HG03196 (cell line): ENCODE measurements at regions not wholly inside any gene's neighbourhood (a gene's known extent, or its start where the extent isn't known, plus 50 kb on each side); places are given as distances from the start of the nearest gene placed in this dataset.
"Not testable (repeated sequence)": the region's sequence is repeated elsewhere in the genome, so short reads cannot be mapped to it uniquely, and the experiment has no call there.

Experiments used
- ATAC-seq: cut with Tn5 transposase; IDR thresholded peaks from one replicate; pipeline ENCODE4 v1.9.1; 2021; ENCODE audit not compliant: unreplicated experiment

DNA sequence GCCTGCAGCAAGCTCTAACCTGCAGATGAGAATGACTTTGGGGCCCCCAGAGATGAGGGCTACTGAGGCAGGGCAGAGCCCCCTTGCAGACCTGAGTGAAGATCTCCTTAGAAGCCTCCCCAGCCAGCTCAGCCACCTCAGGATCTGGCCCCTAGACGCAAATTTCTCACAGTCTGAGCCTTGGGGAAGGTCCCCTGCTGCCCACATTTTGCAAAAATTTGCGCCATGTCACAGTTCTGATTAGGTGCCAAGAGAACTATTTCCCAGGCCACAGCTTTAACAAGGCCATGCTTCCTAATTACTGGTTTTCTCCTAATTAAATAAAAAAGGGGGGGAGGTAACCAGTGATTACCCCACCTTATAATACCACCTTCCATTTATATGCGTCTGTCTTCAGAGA is 81.0 kb upstream of the HES1 start:
- no peak for ATAC-seq

DNA sequence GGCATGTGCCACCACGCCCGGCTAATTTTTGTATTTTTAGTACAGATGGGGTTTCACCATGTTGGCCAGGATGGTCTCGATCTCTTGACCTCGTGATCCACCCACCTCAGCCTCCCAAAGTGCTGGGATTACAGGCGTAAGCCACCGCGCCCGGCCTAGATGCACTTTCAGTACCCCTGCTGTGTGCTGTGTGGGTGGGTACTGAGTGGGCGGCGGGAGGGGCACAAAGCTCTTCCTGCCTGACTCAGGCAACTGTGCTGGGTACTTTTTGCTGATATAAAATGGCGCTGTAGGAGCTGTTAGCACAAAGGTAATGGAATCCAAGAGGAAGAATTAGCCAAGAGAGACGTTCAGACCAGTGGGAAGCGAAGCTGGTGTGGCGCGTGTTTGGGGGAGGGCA is 79.6 kb upstream of the HES1 start:
- not testable (repeated sequence) for ATAC-seq

DNA sequence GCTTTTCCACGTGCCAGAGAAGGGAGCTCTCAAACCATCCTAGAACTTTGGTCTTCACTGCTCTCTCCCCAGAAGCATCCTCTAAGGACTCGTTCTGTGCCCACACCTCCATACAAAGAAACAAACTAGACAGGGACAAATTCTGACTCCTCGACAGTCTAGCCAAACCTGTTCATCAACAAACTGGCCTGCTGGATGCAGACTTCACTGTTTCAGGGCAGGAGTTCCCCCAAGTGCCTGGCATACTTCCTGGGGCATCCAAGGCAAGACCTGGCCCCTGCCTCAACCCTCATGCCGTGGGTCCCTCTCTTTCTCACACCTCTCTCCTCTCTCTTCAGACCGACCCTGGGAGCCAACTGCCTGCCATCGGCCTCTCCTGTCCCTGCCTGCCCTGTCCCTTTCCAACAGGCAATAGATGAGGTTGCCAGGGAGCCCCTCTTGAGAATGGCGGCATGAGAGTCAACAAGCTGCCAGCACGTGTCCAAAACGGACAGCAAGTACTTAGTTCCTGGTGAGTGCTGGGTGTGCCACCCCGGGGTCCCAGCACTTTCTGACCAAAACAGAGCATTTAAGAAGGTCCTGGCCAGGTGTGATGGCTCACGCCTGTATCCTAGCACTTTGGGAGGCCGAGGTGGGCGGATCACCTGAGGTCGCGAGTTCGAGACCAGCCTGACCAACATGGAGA is 79.1 kb upstream of the HES1 start:
- ATAC-seq, result no peak

DNA sequence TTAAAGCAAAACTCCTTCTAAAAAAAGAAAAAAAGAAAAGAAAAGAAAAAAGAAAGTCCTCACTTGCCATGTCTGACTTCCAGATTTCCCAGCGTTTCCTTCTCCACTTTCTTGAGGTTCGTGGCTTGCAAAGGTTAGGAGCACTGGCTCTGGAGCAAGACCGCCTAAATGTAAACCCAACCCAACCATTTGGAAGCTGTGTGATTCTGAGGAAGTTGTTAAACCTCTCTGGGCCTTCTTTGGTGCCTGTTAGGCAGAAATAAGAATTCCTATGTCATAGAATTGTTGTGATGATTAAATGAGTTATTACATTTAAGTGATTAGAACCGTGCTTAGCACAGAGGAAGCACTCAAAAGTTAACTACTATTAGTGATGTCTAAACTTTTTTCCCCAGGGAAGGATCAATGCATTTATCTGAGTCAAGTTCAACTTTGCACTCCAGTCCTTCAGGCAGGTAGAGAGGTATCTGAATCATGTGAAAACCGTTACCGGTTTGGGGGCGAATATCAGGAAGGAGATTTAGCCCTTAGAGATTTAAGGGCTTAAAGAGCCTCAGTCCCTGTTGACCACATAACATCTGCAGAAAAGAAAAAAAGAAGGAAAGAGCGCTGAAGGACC is 78.3 kb upstream of the HES1 start:
- ATAC-seq, result no peak

DNA sequence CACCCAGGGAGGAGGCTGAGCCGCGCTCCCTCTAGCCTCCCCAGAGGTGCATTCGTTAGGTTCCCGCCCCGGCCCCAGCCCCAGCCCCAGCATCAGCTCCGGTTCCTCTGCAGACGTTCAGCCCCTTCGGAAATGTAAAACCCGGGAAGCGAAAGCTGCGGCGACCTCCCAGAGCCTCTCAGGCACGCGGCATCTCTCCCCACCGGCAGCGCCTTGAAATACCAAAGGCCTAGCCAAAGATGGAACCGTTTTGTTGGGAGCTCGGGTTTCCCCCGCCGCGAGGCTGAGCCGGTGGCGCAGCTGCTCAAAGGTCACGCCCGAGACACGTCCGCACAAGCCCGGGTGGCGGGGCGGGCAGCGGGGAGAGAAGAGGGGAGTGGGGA is 77.8 kb upstream of the HES1 start:
- ATAC-seq, result peak; percentile 61

DNA sequence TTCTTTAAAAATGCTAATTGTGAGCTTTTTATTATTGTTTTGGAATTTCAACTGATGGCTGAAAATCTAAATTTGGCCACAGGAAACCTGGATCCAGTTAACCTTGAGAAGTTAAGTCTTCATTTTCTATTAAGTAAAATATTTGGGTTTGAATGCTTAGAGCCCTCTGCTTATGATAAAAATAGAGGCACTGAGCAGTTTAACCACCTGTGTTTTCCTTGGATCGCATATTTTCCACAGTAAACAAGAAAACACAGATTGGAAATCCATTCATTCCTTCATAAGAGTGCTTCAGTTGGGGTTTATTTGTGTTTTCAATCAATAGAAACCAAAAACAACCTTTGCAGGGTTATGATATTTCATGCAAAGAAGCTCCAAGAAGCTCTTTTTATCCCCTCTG is 77.2 kb upstream of the HES1 start:
- no peak for ATAC-seq

DNA sequence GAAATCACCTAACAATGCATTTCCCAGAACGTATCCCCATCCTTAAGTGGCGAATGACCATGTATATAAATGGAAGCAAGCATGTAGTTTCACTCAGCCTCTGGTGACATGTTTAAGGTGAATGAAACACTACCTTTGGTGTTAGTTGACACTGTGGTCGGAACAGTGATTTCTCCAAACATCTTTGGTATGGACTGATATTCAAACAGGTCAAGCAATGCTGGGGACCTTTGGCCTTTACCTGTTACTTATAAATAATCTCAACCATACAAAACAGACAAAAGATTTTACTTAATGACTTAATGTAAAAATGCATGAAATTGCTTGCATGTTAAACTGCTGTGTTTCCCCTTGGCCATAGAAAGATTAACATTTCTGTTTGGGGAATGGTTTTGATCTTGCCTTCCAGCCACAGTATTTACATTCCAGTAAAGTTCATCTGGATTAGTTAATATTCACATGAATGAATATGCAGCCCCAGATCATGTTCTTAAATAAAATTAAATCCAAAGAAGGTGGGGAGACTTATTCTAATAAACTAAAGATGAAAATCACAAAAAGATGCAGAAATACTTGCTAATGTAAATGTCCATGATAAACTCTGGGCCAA is 74.4 kb upstream of the HES1 start:
- no peak for ATAC-seq

DNA sequence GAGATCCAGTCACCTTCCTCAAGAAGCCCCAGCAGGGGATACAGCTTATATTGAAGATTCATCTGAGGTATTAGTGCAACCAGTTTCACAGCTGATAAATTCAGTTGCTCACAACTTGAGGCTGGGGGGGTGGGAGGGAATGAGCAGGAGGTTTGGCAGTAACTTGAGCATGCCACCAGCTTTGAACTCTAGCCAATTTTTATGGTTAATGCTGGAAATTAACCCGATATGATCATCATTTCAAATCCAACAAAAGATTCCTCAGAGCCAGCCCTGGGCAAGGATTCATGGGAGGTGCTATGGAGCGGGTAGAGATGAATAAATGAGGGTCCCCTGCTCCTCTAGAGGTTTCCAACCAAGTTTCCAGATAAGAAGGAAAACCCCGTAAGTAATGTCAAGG is 73.1 kb upstream of the HES1 start:
- ATAC-seq, result no peak

DNA sequence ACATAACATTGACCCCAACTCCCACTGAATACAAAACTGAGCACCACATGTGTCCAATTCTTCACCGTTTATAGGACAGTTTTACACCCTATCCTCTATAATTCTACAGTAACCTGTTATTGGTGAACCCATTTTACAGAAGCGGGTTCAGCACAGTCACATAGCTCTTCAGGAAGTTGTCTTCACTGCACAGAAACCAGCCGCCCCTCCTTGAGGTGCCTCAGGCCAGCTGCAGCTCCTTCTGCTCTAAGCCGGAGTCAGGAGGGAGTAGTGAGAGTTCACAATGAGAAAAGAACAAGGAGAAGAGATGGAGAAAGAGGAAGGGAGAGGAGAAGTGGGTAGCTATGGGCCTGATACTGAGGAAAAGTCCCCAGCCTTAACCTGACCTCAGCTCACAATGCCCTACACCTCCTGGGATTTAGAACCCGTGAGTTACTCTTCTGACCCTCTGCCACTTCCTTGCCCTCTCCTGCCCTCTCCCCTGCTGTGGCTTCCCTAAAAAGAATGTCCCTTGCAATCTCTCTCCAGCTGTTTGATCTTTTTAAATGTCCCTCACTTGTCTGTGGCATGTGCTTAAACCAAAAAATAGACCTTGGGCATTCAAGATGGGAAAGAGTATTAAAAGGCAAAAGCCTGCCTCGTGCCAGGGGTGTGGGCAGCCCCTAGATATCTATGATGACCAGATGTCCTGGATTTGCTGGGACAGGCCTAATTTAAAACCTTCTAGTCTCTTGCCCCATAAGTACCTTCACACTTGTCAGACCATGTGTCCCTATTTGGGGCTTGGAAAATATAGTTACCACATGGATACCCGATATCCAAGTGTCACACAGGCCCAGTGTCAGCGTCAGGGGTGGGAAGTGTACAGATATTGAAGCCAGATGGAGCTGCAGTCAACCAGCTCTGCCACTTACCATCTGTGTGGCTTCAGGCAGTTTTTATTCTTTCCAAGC is 71.3 kb upstream of the HES1 start:
- no peak for ATAC-seq

DNA sequence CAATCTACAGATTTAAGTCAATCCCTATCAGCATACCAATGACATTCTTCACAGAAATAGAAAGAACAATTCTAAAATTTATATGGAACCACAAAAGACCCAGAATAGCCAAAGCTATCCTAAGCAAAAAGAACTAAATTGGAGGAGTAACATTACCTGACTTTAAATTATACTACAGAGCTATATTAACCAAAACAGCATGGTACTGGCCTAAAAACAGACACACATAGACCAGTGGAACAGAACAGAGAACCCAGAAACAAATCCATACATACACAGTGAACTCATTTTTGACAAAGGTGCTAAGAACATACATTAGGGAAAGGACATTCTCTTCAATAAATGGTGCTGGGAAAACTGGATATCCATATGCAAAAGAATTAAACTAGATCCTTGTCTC is 68.6 kb upstream of the HES1 start:
- ATAC-seq, result not testable (repeated sequence)

DNA sequence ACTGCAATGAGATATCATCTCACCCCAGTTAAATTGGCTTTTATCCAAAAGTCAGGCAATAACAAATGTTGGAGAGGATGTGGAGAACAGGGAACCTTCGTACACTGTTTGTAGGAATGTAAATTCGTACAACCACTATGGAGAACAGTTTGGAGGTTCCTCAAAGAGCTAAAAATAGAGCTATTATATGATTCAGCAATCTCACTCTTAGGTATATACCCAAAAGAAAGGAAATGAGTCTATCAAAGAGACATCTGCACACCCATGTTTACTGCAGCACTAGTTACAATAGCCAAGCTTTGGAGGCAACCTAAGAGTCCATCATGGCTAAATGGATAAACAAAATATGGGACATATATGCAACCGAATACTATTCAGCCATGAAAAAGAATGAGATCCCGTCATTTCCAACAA is 68.0 kb upstream of the HES1 start:
- no peak for ATAC-seq

DNA sequence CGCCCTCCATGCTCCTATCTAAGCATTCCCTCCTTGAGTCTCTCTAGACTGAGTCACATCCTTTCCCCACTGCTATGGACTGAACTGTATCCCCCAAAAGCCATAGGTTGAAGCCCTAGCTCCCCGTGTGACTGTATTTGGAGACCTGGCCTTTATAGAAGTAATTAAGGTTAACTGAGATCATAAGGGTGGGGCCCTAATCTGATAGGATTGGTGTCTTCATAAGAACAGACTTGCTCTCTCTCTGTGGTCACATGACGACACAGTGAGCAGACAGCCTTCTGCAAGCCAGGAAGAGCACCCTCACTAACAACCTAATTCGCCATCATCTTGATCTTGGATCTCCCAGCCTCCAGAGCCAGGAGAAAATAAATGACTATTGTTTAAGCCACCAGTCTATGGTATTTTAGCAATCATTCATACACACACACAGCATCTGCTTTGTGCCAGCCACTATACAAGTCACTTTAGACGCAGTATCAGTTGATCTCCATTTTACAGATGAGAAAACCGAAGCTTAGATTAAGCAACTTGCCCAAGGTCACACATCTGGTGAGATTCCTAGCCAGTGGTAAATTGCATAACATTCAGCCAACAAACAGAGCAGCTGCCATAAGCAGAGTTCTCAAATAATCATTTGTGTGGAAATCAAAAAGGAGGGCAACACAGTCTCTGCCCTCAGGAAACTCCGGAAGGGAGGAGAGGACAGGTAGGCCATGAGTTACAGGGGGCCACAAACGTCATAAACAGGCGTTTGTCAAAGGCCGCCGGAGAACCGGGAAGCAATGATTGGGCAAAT is 66.3 kb upstream of the HES1 start:
- no peak for ATAC-seq

DNA sequence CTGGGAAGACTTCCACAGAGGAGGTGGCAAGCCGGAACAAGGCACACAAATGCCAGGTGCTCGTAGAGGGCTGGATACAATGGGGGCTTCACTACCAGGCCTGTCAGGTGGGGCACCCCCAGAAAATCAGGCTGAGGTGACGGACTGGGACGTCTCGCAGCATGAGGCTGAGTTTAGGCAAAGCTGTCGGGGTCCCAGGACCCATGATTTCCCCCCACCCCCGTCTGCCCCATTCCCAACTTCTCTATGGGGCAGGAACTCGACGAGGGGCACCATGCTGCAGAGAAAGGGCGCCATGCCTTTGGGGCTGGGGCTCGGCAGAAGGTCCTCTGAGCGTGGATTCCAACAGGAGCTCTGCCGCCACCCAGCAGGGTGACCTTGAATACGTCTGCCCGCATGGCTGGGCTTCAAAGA is 65.7 kb upstream of the HES1 start:
- no peak for ATAC-seq

DNA sequence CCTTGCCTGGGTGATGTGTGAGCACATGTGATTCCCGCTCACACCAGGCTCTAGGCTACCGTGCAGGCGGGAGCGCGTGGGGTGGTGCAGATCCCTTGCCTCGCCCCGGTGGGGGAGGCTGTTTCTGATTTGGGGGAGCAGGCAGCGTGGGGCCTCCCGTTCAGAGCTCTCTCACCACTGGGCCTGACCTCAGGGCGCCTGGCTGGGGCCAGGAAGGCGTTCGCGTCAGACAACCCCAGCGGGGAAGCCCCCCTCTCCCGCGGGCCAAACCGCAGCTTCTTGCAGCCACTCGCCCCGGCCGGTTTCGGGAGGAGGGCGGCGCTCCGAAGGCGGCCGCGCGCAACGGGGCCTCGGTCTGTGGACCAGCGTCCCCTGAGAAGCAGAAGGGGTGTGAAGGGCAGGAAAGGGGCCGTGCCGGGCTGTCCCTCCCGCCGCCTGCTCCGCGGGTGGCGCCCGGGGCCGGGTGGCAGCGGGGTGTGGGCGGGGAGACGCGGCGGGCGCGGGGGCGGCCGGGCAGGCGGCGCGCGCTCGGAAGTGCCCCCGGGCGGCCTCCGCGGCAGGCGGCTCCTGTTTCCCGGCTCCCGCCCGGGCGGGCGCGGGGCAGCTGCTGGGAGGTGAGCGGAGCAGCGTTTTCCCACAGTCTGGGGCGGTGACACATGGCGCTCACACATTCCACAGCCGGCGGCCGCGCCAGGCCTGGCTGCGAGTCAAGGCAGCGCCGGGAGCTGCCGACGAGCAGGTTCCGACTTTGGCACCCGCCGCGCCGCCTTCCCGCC is 65.1 kb upstream of the HES1 start:
- peak; percentile 96 for ATAC-seq

DNA sequence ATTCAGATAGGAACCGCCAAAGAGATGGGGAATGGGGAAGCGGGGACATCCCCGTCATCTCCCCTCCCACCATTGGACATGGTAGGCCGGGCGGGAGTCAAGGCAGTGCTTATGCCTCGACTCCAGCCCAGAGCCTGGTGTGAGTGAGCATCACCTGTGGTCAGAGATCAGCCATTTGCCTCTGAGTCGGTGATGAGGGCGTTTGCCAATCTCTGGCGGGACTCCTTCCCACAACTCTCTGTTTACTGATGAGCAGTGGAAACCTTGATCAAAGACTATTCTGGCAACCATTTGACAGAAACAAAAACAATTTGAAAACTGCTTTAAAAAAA is 63.9 kb upstream of the HES1 start:
- no peak for ATAC-seq

DNA sequence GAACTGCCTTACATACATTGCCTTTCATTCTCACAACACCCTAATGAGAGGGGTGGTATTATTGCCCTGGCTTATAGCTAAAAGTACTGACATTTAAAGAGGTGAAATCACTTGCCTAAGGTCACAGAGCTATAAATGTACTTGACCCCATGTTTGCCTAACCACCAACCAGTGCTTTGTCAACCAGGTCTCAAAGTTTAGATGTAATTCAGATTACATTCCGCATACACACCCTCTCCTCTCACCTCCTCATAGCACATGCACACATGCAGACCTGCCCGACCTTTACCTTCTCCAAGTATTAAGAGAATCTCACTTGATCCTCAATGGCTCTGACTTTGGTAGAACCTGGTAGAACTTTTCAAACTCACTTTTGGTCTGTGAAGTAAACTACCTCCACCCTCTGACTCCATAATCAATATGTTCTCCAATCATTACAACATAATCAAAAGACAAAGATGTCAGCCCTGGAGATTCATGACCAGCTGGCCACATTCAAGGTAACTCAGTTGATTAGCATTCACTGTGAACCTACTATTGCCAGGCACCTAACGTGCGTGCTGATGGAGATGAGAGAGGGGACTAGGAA is 63.2 kb upstream of the HES1 start:
- ATAC-seq, result no peak

DNA sequence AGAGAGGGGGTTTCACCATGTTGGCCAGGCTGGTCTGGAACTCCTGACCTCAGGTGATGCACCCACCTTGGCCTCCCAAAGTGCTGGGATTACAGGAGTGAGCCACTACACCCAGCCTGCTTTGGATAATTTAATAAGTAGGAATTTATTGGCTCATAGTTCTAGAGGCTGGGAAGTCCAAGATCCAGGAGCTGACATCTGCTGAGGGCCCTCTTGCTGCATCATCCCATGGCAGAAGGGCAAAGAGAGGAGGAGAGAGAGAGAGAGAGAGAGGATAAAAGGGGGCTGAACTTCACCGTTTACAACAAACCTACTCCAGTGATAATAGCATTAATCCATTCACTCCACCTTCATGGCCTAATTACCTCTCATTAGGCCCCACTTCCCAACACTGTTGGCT is 62.0 kb upstream of the HES1 start:
- ATAC-seq, result no peak

DNA sequence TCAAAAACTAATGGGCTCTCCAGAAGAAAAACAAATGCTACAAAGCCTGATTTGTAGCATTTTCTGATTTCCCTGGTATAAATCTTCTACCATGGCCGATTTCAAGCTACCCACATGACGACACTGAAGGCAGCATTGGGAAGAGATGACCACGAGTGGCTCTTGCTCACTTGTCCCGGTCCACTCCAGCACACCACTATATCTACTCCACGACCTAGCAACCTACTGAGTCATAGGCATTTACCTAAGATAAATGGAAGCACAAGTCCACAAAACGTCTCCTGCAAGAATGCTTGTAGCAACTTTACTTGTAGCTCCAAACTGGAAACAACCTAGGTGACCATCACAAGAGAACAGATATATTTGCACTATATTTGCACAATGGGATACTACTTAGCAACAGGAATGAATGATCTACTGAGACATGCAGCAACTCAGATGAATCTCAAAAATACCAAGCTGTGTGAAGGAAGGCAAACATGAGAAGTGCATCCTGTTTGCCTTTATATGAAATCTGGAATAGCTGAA is 60.8 kb upstream of the HES1 start:
- no peak for ATAC-seq

DNA sequence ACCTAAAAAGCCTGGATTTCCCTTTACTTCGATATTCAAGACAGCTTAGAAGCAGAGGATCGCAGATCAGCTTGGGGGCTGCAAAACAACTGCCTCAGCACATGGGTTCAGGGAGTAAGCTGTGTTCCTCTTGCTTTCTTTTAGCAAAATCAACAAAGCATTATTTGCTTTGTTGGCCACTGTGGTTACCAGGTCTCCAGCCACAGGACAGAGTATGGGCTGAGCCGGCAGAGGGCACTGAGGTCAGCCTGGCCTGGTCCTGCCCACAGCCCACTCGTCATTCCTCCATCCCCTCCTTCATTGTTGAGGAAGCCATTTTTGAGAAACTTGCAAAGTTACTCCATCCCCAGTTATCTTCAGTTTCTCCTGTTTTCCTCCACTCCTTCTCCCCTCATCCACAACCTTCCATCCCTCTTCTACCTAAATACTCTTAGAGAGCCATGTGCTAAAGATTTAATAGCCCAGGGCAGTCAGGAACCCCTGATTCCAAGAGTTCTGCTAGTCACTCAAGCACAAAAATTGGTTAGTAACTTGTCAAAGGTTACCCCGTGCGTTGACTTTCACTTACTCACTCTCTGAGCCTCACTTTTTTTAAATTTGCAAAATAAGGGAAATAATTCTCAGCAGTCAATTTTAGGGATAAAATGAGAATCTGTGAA is 60.0 kb upstream of the HES1 start:
- no peak for ATAC-seq
